K562 (cell line): ENCODE measurements at regions not wholly inside any gene's neighbourhood (a gene's known extent, or its start where the extent isn't known, plus 50 kb on each side); places are given as distances from the start of the nearest gene placed in this dataset.

Source experiments
- ATAC-seq: fragments of 200-7000 bp; cut with Tn5 transposase; 3 replicates; pipeline ENCODE4 v1.9.1; 2020; ENCODE audit warnings: moderate library complexity
- BruUV-seq: library from RNA; stranded (reverse); fragments of 400-500 nt; replicated peaks from 2 replicates; lab custom pipeline; 2021; lab: Mats Ljungman, UMichigan
- CTCF ChIA-PET: fragments of 300-600 bp; formaldehyde crosslinking; extraction: SDS; loops from one replicate; lab custom pipeline; 2021; ENCODE audit warnings: low intra/inter-chr PET ratio; lab: Yijun Ruan, JAX
- POLR2A ChIA-PET: fragments of 300-600, 350-650 bp; sonication (Branson Sonifier 250); formaldehyde crosslinking; extraction: SDS; loops from one replicate; lab custom pipeline; 2021; ENCODE audit warnings: antibody characterized with exemption, inconsistent platforms; lab: Yijun Ruan, JAX
- DNase-seq, 4 experiments: peaks; one replicate each; pipeline versions ENCODE4 v3.0.0 to v3.0.0-alpha.2; 2011 to 2018; ENCODE audit warnings: low spot score in 3 of 4, mixed read lengths in 3 of 4; ENCODE audit errors: extremely low read depth in 1 of 4
- FAIRE-seq: peaks from 2 replicates; lab custom pipeline; 2011; peaks lifted over from hg19 to GRCh38; lab: Jason Lieb, UNC
- H2AFZ ChIP-seq: 2 replicates; pipeline ENCODE4 v1.6.0; 2011; ENCODE audit warnings: low read depth, low read length, control low read depth, inconsistent platforms
- H3K27ac ChIP-seq: fragments of 200-600 bp; 3 replicates; pipeline ENCODE4 v1.8.0; 2011; ENCODE audit warnings: low read depth, mild to moderate bottlenecking, control low read depth, inconsistent platforms, low read length, moderate library complexity, mixed read lengths; ENCODE audit errors: extremely low read depth
- H3K27me3 ChIP-seq, 2 experiments: fragments of 300-600 bp in 1 of 2; 2 replicates in 1 of 2; 3 replicates in 1 of 2; pipeline versions ENCODE4 v1.6.0 to v1.8.0; 2011; ENCODE audit warnings: inconsistent platforms in 2 of 2, low read length in 2 of 2, mild to moderate bottlenecking in 1 of 2, mixed read lengths in 1 of 2, moderate library complexity in 1 of 2; ENCODE audit not compliant: control insufficient read depth in 2 of 2, insufficient read depth in 2 of 2
- H3K36me3 ChIP-seq: fragments of 300-600 bp; 3 replicates; pipeline ENCODE4 v1.8.0; 2011; ENCODE audit warnings: mild to moderate bottlenecking, low read length, inconsistent platforms; ENCODE audit not compliant: control insufficient read depth, insufficient read depth
- H3K4me1 ChIP-seq, 2 experiments: fragments of 200-600 bp in 1 of 2; replicated peaks in 1 of 2; 2 replicates in 1 of 2; 3 replicates in 1 of 2; pipeline versions ENCODE4 v1.5.1 to v1.8.0; 2011; ENCODE audit warnings: inconsistent platforms in 2 of 2, low read length in 2 of 2, mild to moderate bottlenecking in 1 of 2, mixed read lengths in 1 of 2, moderate library complexity in 1 of 2; ENCODE audit not compliant: control insufficient read depth in 2 of 2, insufficient read depth in 2 of 2
- H3K4me2 ChIP-seq: 2 replicates; pipeline ENCODE4 v1.6.1; 2011; ENCODE audit warnings: low read length, control low read depth, inconsistent platforms, mixed read lengths; ENCODE audit not compliant: insufficient read depth
- H3K4me3 ChIP-seq: fragments of 200-600 bp; sonication (generic), shearing (Covaris generic); 2 replicates; pipeline ENCODE4 v1.5.1; 2016; ENCODE audit warnings: control low read depth, inconsistent platforms
- H3K79me2 ChIP-seq: fragments of 200-600 bp; 3 replicates; pipeline ENCODE4 v1.8.0; 2011; ENCODE audit warnings: low read length, inconsistent platforms; ENCODE audit not compliant: control insufficient read depth, insufficient read depth
- H3K9ac ChIP-seq, 2 experiments: 2 replicates each; pipeline versions ENCODE4 v1.6.0 to v1.6.1; 2011; ENCODE audit warnings: low read depth in 2 of 2, low read length in 2 of 2, control low read depth in 1 of 2, inconsistent platforms in 1 of 2, mild to moderate bottlenecking in 1 of 2, mixed read lengths in 1 of 2; ENCODE audit not compliant: insufficient read depth in 1 of 2
- H3K9me1 ChIP-seq: one replicate; pipeline ENCODE4 v1.6.0; 2011; ENCODE audit warnings: inconsistent platforms, mild to moderate bottlenecking, low read length, moderate library complexity; ENCODE audit not compliant: control insufficient read depth, insufficient read depth
- H3K9me3 ChIP-seq: replicated peaks from 2 replicates; pipeline ENCODE4 v1.5.1; 2011; ENCODE audit warnings: low read depth, low read length, inconsistent platforms; ENCODE audit not compliant: control insufficient read depth, insufficient read depth
- H4K20me1 ChIP-seq: replicated peaks from 2 replicates; pipeline ENCODE4 v1.6.1; 2011; ENCODE audit warnings: low read length, inconsistent platforms, mixed read lengths; ENCODE audit not compliant: control insufficient read depth, insufficient read depth
- CAMTA2 ChIP-seq: fragments of 250-450 bp; sonication (Bioruptor Pico); conservative IDR thresholded peaks from 2 replicates; pipeline ENCODE4 v1.5.1; 2022
- TFAP4 ChIP-seq: sonication (generic); formaldehyde crosslinking; IDR thresholded peaks from 2 replicates; pipeline ENCODE4 v1.8.0; 2022; ENCODE audit warnings: missing genetic modification reagents, mild to moderate bottlenecking, moderate library complexity, borderline replicate concordance
- TFE3 ChIP-seq: fragments of 450-650 bp; formaldehyde crosslinking; IDR thresholded peaks from 2 replicates; pipeline ENCODE4 v1.4.0; 2020; ENCODE audit warnings: mild to moderate bottlenecking, mixed read lengths
- ZC3H8 ChIP-seq: fragments of 450-650 bp; IDR thresholded peaks from 2 replicates; pipeline ENCODE4 v1.6.1; 2017
- ZNF668 ChIP-seq: fragments of 250-450 bp; sonication (Bioruptor Pico); IDR thresholded peaks from 2 replicates; pipeline ENCODE4 v1.8.0; 2022; ENCODE audit warnings: mild to moderate bottlenecking, inconsistent platforms
- WGBS: fragments of 100-300 bp; shearing (Covaris generic); methylation state at CpG from one replicate; pipeline ENCODE4 v1.1.6; 2016; ENCODE audit warnings: low coverage, mixed read lengths; ENCODE audit not compliant: insufficient coverage; ENCODE audit errors: missing lambda C conversion rate; 5-methylcytosine and 5-hydroxymethylcytosine counted together
- in situ Hi-C: fragments of 300-500 bp; cut with MboI; formaldehyde crosslinking; loops from 4 replicates; pipeline ENCODE4 v1.15.0; 2018; ENCODE audit warnings: inconsistent platforms, mixed read lengths
- intact Hi-C: fragments of 100-400 bp; cut with micrococcal nuclease; formaldehyde crosslinking; loops from 2 replicates; pipeline ENCODE4 v1.14.2; 2022

DNA sequence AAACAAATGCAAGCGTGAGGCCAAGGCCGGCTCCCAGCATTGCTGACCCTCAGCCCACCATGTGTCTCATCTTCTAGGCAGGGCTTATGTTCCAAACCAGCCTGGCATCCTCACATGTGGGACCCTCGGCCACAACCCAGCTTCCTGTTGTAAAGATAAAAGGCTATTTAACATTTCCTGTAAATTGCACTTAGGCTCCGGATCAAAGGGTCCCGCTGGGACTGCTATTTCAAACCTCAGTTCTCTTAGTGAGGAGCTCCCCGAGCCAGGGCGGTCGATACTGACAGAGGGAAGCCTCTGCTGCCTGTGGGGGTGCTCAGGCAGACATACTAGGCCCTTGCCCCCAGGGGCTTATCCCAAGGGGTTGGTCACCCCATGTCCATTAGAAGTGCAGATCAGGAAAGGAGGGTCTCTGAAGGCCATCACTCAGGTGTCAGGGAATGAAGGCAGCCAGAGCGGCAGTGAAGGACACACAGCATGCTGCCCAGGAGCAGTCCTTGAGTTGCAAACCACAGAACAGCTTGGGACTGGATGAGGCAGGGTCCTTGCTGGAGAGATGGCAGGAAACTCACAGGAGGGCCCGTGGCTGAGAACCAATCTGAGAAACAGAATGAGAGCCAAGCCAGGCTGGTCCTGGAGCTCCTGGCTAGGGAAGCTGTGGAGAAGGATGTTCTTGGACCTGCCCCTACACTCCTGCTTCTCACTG lies 239.9 kb downstream of the TLE3 start (continued):
- no peak for TF ChIP-seq TFE3 (CRISPR knock-in tag)
- no peak for TF ChIP-seq ZNF668 (CRISPR knock-in tag)
- TF ChIP-seq TFAP4 (CRISPR knock-in tag): no peak
- TF ChIP-seq CAMTA2 (CRISPR knock-in tag): no peak

DNA sequence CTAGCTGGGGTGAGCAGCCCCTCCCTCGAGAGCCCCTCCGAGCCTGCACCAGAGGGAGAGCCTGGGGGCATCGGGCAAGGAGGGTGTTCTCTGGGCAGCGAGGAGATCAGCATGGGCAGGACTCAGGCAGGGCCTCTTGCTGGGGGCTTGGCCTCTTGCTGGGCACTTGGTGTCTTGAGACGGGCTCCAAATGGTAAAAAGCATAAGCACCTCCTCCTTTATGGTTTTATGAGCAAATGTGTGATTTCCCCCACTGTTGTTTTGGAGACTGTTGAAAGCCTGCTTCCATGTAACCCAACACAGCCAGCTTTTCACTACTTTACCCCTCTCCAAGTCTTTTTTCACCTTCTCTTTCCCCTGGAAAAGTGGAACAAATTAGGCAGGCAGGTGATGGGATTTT lies 239.3 kb downstream of the TLE3 start:
- CTCF ChIA-PET: interaction anchor here (0.6 kb wide), 1 partner anchor 14 kb away, joined by 3 read pairs; no protein-coding TSS in a partner anchor
- ATAC-seq: no peak
- H2AFZ ChIP-seq: no peak overlapping the region

More for the DNA sequence above, 239.3 kb downstream of the TLE3 start:
- POLR2A ChIA-PET: no interaction called here
- H3K9me1 ChIP-seq: no peaks in the 10 kb centered on the region
- intact Hi-C loops (no loop called here), in situ Hi-C loops (no loop called here)
- H3K4me3 ChIP-seq: no peak overlapping the region
- BruUV-seq: no TSS peak
- WGBS: 5% methylated on average over 4 of the region's 5 CpGs
- H3K9me3 ChIP-seq: no peaks in the 10 kb centered on the region
- no peak for TF ChIP-seq ZC3H8
- H3K27ac ChIP-seq: no peak overlapping the region
- H3K36me3 ChIP-seq: no peaks in the 10 kb centered on the region
- no peak for FAIRE-seq
- H4K20me1 ChIP-seq: no peaks in the 10 kb centered on the region; the same call in 1 of the 2 replicates
- no peak overlapping the region for H3K9ac ChIP-seq
- H3K27me3 ChIP-seq: peaks cover 0 to 8% of the 10 kb centered on the region in 2 experiments; a peak in 4 of 5 replicates
- no peaks in the 10 kb centered on the region for H3K79me2 ChIP-seq
- no peaks in the 10 kb centered on the region for H3K4me1 ChIP-seq
- DNase-seq: no peak
- no peak overlapping the region for H3K4me2 ChIP-seq
